Neural cell (in vitro differentiated cells): ENCODE measurements at regions not wholly inside any gene's neighbourhood (a gene's known extent, or its start where the extent isn't known, plus 50 kb on each side); places are given as distances from the start of the nearest gene placed in this dataset.

Experiments
- H2AFZ ChIP-seq: fragments of 200-600, 300-800 bp; sonication (generic), shearing (Covaris generic); 2 replicates; pipeline ENCODE4 v1.6.0; 2014; ENCODE audit warnings: low read depth, mild to moderate bottlenecking, antibody characterized with exemption, low read length, moderate library complexity
- H3F3A ChIP-seq: fragments of 200-600 bp; shearing (Covaris generic); 2 replicates; pipeline ENCODE4 v1.6.1; 2016; ENCODE audit warnings: mild to moderate bottlenecking, moderate library complexity, mixed read lengths, antibody characterized with exemption, low read length; ENCODE audit not compliant: insufficient read depth, poor library complexity, severe bottlenecking
- H3K27ac ChIP-seq: fragments of 200-600, 300-800 bp; sonication (generic), shearing (Covaris generic); 2 replicates; pipeline ENCODE4 v1.5.1; 2014; ENCODE audit warnings: mild to moderate bottlenecking, low read length, moderate library complexity
- H3K27me3 ChIP-seq: fragments of 300-800, 200-600 bp; sonication (generic), shearing (Covaris generic); 2 replicates; pipeline ENCODE4 v1.6.0; 2014; ENCODE audit warnings: mild to moderate bottlenecking, low read depth, low read length, moderate library complexity; ENCODE audit not compliant: insufficient read depth
- H3K36me3 ChIP-seq: fragments of 300-800, 200-600 bp; sonication (generic), shearing (Covaris generic); 2 replicates; pipeline ENCODE4 v1.5.1; 2014; ENCODE audit warnings: mild to moderate bottlenecking, antibody characterized with exemption, low read length, moderate library complexity; ENCODE audit not compliant: insufficient read depth
- H3K4me2 ChIP-seq: fragments of 300-800, 200-600 bp; sonication (generic), shearing (Covaris generic); 2 replicates; pipeline ENCODE4 v1.6.0; 2014; ENCODE audit warnings: mild to moderate bottlenecking, low read length
- H3K4me3 ChIP-seq: fragments of 300-800, 200-600 bp; sonication (generic), shearing (Covaris generic); 2 replicates; pipeline ENCODE4 v1.5.1; 2014; ENCODE audit warnings: mild to moderate bottlenecking, low read length, moderate library complexity
- H3K79me2 ChIP-seq: fragments of 200-600 bp; shearing (Covaris generic); replicated peaks from 2 replicates; pipeline ENCODE4 v1.6.0; 2014; ENCODE audit warnings: mild to moderate bottlenecking, low read length, moderate library complexity; ENCODE audit not compliant: insufficient read depth
- H3K9ac ChIP-seq: fragments of 300-800, 200-600 bp; sonication (generic), shearing (Covaris generic); 2 replicates; pipeline ENCODE4 v1.6.1; 2016; ENCODE audit warnings: mild to moderate bottlenecking, low read length, mixed read lengths
- H3K9me2 ChIP-seq: fragments of 200-600 bp; shearing (Covaris generic); 2 replicates; pipeline ENCODE4 v1.6.1; 2016; ENCODE audit warnings: mild to moderate bottlenecking, low read length, mixed read lengths; ENCODE audit not compliant: insufficient read depth
- H3K9me3 ChIP-seq: fragments of 200-600, 300-800 bp; sonication (generic), shearing (Covaris generic); 2 replicates; pipeline ENCODE4 v1.6.1; 2016; ENCODE audit warnings: mild to moderate bottlenecking, mixed run types, low read length, moderate library complexity, mixed read lengths
- H4K20me1 ChIP-seq: fragments of 200-600 bp; shearing (Covaris generic); 2 replicates; pipeline ENCODE4 v1.6.1; 2016; ENCODE audit warnings: mild to moderate bottlenecking, mixed run types; ENCODE audit not compliant: insufficient read depth
- EP300 ChIP-seq: fragments of 450-650 bp; conservative IDR thresholded peaks from 2 replicates; pipeline ENCODE4 v1.6.1; 2014; ENCODE audit warnings: antibody characterized with exemption, mild to moderate bottlenecking, moderate library complexity; ENCODE audit not compliant: poor library complexity, severe bottlenecking
- EZH2 ChIP-seq: fragments of 200-600, 300-800 bp; shearing (Covaris generic), sonication (generic); IDR thresholded peaks from 2 replicates; pipeline ENCODE4 v1.6.1; 2014; ENCODE audit warnings: antibody characterized with exemption, low read length, borderline replicate concordance, mild to moderate bottlenecking; ENCODE audit not compliant: insufficient read depth, poor library complexity, severe bottlenecking
- MXI1 ChIP-seq: fragments of 450-650 bp; conservative IDR thresholded peaks from 2 replicates; pipeline ENCODE4 v1.6.1; 2014; ENCODE audit warnings: antibody characterized with exemption, mild to moderate bottlenecking; ENCODE audit not compliant: poor library complexity, severe bottlenecking
- POLR2AphosphoS5 ChIP-seq: IDR thresholded peaks from 2 replicates; pipeline ENCODE4 v1.6.1; 2012
- RAD21 ChIP-seq: fragments of 450-650 bp; conservative IDR thresholded peaks from 2 replicates; pipeline ENCODE4 v1.6.1; 2014; ENCODE audit warnings: antibody characterized with exemption, mild to moderate bottlenecking, moderate library complexity
- SMC3 ChIP-seq: fragments of 450-650 bp; conservative IDR thresholded peaks from 2 replicates; pipeline ENCODE4 v1.6.1; 2014; ENCODE audit warnings: antibody characterized with exemption, mild to moderate bottlenecking, moderate library complexity; ENCODE audit not compliant: poor library complexity
- TAF1 ChIP-seq: IDR thresholded peaks from 2 replicates; pipeline ENCODE4 v1.6.1; 2012; ENCODE audit warnings: low read depth
- TF ChIP-seq, protein P1 (sequence below): IDR thresholded peaks from 2 replicates; pipeline ENCODE4 v1.6.1; 2012; ENCODE audit warnings: borderline replicate concordance
- TF ChIP-seq, protein P2 (sequence below): fragments of 450-650 bp; IDR thresholded peaks from 2 replicates; pipeline ENCODE4 v1.5.1; 2014; ENCODE audit warnings: antibody characterized with exemption, mild to moderate bottlenecking, moderate library complexity; ENCODE audit not compliant: poor library complexity, severe bottlenecking

DNA sequence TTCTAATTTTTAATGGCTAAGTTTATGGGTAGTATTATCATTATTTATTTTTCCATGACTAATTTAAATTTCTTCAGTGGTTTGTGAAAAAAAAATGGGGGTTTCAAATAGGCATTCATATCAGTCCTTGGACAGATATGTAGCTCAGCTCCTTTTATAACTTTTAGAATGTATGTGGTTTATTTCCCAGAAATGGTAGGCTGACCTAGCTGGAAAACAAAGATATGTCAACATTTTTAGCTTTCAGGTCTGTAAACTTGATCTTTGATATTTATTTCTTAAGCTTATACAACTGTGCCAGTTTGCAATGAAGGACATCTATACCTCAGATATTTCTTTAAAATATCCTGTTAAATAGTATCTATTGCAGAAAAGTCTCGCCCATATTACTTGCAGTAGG lies 1815.5 kb downstream of the SLITRK5 start:
- H3K27ac ChIP-seq = no peak overlapping the region
- no peaks in the 10 kb centered on the region for H3K79me2 ChIP-seq
- no peak overlapping the region for H2AFZ ChIP-seq
- no peaks in the 10 kb centered on the region for H3F3A ChIP-seq
- TF ChIP-seq EP300 (no peak), TAF1 (no peak), EZH2 (no peak), POLR2AphosphoS5 (no peak), MXI1 (no peak), RAD21 (no peak), SMC3 (no peak)
- TF ChIP-seq, protein P1, sequence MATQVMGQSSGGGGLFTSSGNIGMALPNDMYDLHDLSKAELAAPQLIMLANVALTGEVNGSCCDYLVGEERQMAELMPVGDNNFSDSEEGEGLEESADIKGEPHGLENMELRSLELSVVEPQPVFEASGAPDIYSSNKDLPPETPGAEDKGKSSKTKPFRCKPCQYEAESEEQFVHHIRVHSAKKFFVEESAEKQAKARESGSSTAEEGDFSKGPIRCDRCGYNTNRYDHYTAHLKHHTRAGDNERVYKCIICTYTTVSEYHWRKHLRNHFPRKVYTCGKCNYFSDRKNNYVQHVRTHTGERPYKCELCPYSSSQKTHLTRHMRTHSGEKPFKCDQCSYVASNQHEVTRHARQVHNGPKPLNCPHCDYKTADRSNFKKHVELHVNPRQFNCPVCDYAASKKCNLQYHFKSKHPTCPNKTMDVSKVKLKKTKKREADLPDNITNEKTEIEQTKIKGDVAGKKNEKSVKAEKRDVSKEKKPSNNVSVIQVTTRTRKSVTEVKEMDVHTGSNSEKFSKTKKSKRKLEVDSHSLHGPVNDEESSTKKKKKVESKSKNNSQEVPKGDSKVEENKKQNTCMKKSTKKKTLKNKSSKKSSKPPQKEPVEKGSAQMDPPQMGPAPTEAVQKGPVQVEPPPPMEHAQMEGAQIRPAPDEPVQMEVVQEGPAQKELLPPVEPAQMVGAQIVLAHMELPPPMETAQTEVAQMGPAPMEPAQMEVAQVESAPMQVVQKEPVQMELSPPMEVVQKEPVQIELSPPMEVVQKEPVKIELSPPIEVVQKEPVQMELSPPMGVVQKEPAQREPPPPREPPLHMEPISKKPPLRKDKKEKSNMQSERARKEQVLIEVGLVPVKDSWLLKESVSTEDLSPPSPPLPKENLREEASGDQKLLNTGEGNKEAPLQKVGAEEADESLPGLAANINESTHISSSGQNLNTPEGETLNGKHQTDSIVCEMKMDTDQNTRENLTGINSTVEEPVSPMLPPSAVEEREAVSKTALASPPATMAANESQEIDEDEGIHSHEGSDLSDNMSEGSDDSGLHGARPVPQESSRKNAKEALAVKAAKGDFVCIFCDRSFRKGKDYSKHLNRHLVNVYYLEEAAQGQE = no peak
- TF ChIP-seq, protein P2, sequence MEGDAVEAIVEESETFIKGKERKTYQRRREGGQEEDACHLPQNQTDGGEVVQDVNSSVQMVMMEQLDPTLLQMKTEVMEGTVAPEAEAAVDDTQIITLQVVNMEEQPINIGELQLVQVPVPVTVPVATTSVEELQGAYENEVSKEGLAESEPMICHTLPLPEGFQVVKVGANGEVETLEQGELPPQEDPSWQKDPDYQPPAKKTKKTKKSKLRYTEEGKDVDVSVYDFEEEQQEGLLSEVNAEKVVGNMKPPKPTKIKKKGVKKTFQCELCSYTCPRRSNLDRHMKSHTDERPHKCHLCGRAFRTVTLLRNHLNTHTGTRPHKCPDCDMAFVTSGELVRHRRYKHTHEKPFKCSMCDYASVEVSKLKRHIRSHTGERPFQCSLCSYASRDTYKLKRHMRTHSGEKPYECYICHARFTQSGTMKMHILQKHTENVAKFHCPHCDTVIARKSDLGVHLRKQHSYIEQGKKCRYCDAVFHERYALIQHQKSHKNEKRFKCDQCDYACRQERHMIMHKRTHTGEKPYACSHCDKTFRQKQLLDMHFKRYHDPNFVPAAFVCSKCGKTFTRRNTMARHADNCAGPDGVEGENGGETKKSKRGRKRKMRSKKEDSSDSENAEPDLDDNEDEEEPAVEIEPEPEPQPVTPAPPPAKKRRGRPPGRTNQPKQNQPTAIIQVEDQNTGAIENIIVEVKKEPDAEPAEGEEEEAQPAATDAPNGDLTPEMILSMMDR = no peak
- no peak overlapping the region for H3K9ac ChIP-seq
- no peak overlapping the region for H3K4me3 ChIP-seq
- no peaks in the 10 kb centered on the region for H3K9me2 ChIP-seq
- no peaks in the 10 kb centered on the region for H3K27me3 ChIP-seq
- no peaks in the 10 kb centered on the region for H3K36me3 ChIP-seq
- H4K20me1 ChIP-seq = no peaks in the 10 kb centered on the region
- H3K9me3 ChIP-seq = no peaks in the 10 kb centered on the region
- H3K4me2 ChIP-seq = no peak overlapping the region

DNA sequence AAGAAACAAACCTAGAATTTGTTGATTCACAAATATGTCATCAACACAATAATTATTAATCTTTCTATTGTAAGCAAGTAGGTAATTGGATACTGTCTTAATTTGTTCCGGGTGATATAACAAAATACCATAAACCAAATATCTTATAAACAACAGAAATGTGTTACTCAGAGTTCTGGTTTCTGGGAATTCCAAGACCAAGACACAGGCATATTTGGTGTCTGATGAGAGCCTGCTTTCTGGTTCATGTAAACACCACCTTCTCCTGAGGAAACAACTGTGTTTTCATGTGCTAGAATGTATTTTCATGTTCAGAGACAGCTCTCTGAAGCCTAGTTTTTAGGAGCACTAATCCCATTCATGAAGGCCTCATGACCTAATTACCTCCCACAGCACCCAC lies 1819.5 kb downstream of the SLITRK5 start:
- H3K27ac ChIP-seq = no peak overlapping the region
- no peaks in the 10 kb centered on the region for H3K9me2 ChIP-seq
- no peaks in the 10 kb centered on the region for H3K36me3 ChIP-seq
- H3K4me2 ChIP-seq = no peak overlapping the region
- TF ChIP-seq MXI1 (no peak), RAD21 (no peak), EZH2 (no peak), SMC3 (no peak)
- H3K27me3 ChIP-seq = no peaks in the 10 kb centered on the region
- no peak overlapping the region for H3K4me3 ChIP-seq
- H3K9ac ChIP-seq = no peak overlapping the region
- no peak overlapping the region for H2AFZ ChIP-seq
- no peaks in the 10 kb centered on the region for H3K9me3 ChIP-seq
- no peaks in the 10 kb centered on the region for H4K20me1 ChIP-seq
- H3K79me2 ChIP-seq = no peaks in the 10 kb centered on the region
- no peaks in the 10 kb centered on the region for H3F3A ChIP-seq

DNA sequence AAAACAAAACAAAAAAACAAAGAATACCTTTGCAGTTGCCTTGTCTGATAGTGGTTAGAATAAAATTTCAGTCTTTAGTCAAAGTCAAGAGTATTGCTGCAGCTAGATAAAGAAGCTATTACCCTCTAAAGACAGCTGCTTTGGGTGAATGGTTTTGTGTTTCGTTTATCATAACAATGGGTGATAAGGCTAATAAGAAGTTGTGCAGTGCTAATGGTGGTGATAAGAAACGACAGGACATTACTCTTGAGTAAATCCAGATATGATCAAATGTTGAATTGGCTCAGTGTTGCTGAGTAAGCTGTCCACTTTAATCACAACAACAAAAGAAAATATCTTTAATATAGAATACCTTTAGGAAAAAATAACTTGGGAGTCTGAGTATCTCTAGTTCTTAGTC lies 1825.3 kb downstream of the SLITRK5 start:
- Histone ChIP-seq H3K9ac (no peak overlapping the region), H3K27ac (no peak overlapping the region), H3F3A (no peaks in the 10 kb centered on the region), H3K27me3 (no peaks in the 10 kb centered on the region), H3K79me2 (no peaks in the 10 kb centered on the region), H4K20me1 (no peaks in the 10 kb centered on the region), H3K9me2 (no peaks in the 10 kb centered on the region), H2AFZ (no peak overlapping the region), H3K4me2 (no peak overlapping the region), H3K9me3 (no peaks in the 10 kb centered on the region), H3K36me3 (no peaks in the 10 kb centered on the region), H3K4me3 (no peak overlapping the region)
- TF ChIP-seq, protein P1 = no peak
- TF ChIP-seq, protein P2 = no peak
- TF ChIP-seq EP300 = no peak
- TF ChIP-seq MXI1 = no peak
- TF ChIP-seq EZH2 = no peak
- no peak for TF ChIP-seq RAD21
- no peak for TF ChIP-seq TAF1
- no peak for TF ChIP-seq POLR2AphosphoS5
- no peak for TF ChIP-seq SMC3
